ENCODE measurements at regions not wholly inside any gene's neighbourhood (a gene's known extent, or its start where the extent isn't known, plus 50 kb on each side); places are given as distances from the start of the nearest gene placed in this dataset.

DNA sequence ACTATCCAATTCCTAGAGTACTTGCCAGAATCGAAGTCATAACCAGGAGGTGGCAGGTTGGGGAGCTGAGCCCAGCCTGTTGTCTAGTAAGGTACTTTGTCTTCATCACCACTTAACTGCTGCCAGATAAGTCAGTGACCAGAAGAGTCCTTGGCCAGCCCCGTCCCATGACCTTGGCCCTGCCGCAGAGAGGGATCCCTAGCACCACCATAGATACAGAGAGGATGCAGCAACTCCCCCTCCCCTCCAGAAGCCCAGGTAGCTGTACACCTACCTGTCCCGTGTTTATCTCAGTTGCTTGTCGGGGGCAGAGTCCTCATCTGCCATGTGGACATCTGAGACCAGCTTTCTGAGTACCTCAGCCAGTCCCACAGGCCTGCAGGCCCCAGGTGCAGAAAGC lies 153.6 kb upstream of the TP63 start:
- Histone ChIP-seq H3K9ac (ENCODE audit: low read depth, low read length) (no peak overlapping the region), H3K27me3 (ENCODE audit: insufficient read depth, low read length) (no peaks in the 10 kb centered on the region), H3K4me1 (ENCODE audit: insufficient read depth, low read length) (no peaks in the 10 kb centered on the region), H3K27ac (ENCODE audit: low read depth, low read length) (no peak overlapping the region), H3K9me3 (ENCODE audit: insufficient read depth, low read depth, low read length) (no peaks in the 10 kb centered on the region), H3K36me3 (ENCODE audit: insufficient read depth, low read length) (no peaks in the 10 kb centered on the region), H3K4me3 (ENCODE audit: low read length) (no peak overlapping the region)
- 96% methylated on average over 5 of the region's 5 CpGs for WGBS

- Histone ChIP-seq H3K9ac (ENCODE audit: low read depth, low read length) (no peak overlapping the region), H3K4me3 (ENCODE audit: low read length) (no peak overlapping the region), H3K27me3 (ENCODE audit: insufficient read depth, low read length) (no peaks in the 10 kb centered on the region), H3K4me1 (ENCODE audit: insufficient read depth, low read length) (no peaks in the 10 kb centered on the region; the same call in 1 of the 2 replicates), H3K27ac (ENCODE audit: low read depth, low read length) (no peak overlapping the region), H3K36me3 (ENCODE audit: insufficient read depth, low read length) (no peaks in the 10 kb centered on the region), H3K9me3 (ENCODE audit: insufficient read depth, low read depth, low read length) (no peaks in the 10 kb centered on the region)
- no CpG with 5 or more reads among the region's 2 CpGs for WGBS
Measured at GRCh38 chr3:189486556-189486955, 144.6 kb upstream of the TP63 start.

DNA sequence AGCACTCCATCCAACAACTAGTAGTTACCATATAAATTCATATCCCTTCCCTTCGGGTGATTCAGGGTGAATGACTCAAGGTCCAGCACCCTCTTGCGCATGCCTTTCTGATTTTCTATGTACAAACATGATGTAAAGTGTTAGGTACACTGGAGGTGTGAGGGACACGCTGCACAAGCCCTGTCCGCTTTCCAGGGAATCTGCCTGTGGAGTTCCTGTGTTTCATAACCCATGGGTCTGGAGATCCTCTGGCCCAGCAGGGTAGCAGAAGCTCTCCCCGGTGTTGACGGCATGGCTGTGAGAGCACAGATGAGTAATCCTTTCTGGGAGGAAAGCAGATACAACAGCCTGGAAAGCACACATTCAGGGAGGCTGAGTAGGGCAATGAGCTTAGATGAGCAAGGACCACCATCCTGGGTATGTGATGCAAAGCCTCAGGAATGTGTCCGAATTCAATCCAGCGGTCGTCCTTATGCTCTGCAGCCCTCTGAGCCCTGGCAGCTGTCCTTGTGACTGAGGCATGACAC lies 142.9 kb upstream of the TP63 start:
- Histone ChIP-seq H3K27me3 (ENCODE audit: insufficient read depth, low read length) (no peaks in the 10 kb centered on the region), H3K36me3 (ENCODE audit: insufficient read depth, low read length) (no peaks in the 10 kb centered on the region), H3K9me3 (ENCODE audit: insufficient read depth, low read depth, low read length) (no peaks in the 10 kb centered on the region), H3K27ac (ENCODE audit: low read depth, low read length) (no peak overlapping the region), H3K4me1 (ENCODE audit: insufficient read depth, low read length) (no peaks in the 10 kb centered on the region; the same call in 1 of the 2 replicates), H3K9ac (ENCODE audit: low read depth, low read length) (no peak overlapping the region), H3K4me3 (ENCODE audit: low read length) (no peak overlapping the region)
- WGBS = 75% methylated on average over 9 of the region's 9 CpGs

DNA sequence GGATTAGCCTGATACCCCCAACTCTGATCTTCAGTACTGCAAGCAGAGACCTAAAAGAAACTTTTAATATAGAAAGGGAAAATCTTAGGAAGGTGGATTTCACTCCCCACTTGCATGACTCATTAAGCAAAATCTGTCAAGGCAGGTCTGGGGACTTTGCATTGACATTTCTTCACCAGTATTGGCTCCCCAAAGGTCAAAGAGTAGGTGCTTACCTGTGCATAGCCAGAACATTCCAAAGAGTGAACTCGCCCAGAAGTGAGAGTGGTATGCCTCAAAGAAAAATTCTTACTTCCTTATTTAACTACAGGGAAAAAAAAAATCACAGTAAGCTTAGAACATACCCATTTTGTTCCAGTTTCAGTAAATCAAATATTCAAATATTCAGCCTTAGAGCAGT lies 140.9 kb upstream of the TP63 start:
- H3K4me1 ChIP-seq (ENCODE audit: insufficient read depth, low read length) = no peaks in the 10 kb centered on the region; the same call in 1 of the 2 replicates
- H3K9me3 ChIP-seq (ENCODE audit: insufficient read depth, low read depth, low read length) = no peaks in the 10 kb centered on the region
- no peak overlapping the region for H3K4me3 ChIP-seq (ENCODE audit: low read length)
- no peaks in the 10 kb centered on the region for H3K36me3 ChIP-seq (ENCODE audit: insufficient read depth, low read length)
- no peak overlapping the region for H3K27ac ChIP-seq (ENCODE audit: low read depth, low read length)
- no peak overlapping the region for H3K9ac ChIP-seq (ENCODE audit: low read depth, low read length)
- no peaks in the 10 kb centered on the region for H3K27me3 ChIP-seq (ENCODE audit: insufficient read depth, low read length)
- 92% methylated on average over 1 of the region's 1 CpG for WGBS

DNA sequence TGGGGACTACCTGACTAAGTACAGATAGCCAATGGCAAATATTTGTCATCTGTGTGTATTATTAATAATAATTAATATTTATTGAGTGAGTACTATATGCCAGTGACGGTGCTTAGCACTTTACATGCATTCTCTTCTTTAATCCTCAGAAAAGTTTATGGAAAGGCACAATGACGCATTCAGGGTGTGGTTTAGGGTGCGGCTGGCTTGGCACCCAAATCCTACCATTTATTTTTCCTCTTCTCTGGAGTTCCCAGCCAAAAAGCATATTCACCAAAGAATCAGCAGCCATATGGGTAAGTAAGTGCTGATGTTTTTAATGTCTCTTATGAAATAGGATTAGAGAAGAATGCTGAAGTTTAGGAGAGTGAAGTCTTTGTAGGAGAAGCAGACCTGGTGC lies 140.4 kb upstream of the TP63 start:
- Histone ChIP-seq H3K9me3 (ENCODE audit: insufficient read depth, low read depth, low read length) (no peaks in the 10 kb centered on the region), H3K9ac (ENCODE audit: low read depth, low read length) (no peak overlapping the region), H3K27ac (ENCODE audit: low read depth, low read length) (no peak overlapping the region), H3K27me3 (ENCODE audit: insufficient read depth, low read length) (no peaks in the 10 kb centered on the region), H3K4me3 (ENCODE audit: low read length) (no peak overlapping the region), H3K4me1 (ENCODE audit: insufficient read depth, low read length) (no peaks in the 10 kb centered on the region; the same call in 1 of the 2 replicates), H3K36me3 (ENCODE audit: insufficient read depth, low read length) (no peaks in the 10 kb centered on the region)
- 50% methylated on average over 3 of the region's 3 CpGs for WGBS

- H3K4me3 ChIP-seq (ENCODE audit: low read length) = no peak overlapping the region
- H3K27me3 ChIP-seq (ENCODE audit: insufficient read depth, low read length) = no peaks in the 10 kb centered on the region
- no peak overlapping the region for H3K9ac ChIP-seq (ENCODE audit: low read depth, low read length)
- H3K4me1 ChIP-seq (ENCODE audit: insufficient read depth, low read length) = no peaks in the 10 kb centered on the region; the same call in 1 of the 2 replicates
- no peaks in the 10 kb centered on the region for H3K36me3 ChIP-seq (ENCODE audit: insufficient read depth, low read length)
- H3K9me3 ChIP-seq (ENCODE audit: insufficient read depth, low read depth, low read length) = no peaks in the 10 kb centered on the region
- WGBS = 93% methylated on average over 4 of the region's 4 CpGs
- no peak overlapping the region for H3K27ac ChIP-seq (ENCODE audit: low read depth, low read length)
Measured at GRCh38 chr3:189491831-189492230, 139.4 kb upstream of the TP63 start.

GRCh38 chr3:189493271-189493670 lies 137.9 kb upstream of the TP63 start:
- Histone ChIP-seq H3K27me3 (ENCODE audit: insufficient read depth, low read length) (no peaks in the 10 kb centered on the region), H3K27ac (ENCODE audit: low read depth, low read length) (no peak overlapping the region), H3K4me3 (ENCODE audit: low read length) (no peak overlapping the region), H3K9me3 (ENCODE audit: insufficient read depth, low read depth, low read length) (no peaks in the 10 kb centered on the region), H3K4me1 (ENCODE audit: insufficient read depth, low read length) (no peaks in the 10 kb centered on the region; the same call in 1 of the 2 replicates), H3K36me3 (ENCODE audit: insufficient read depth, low read length) (no peaks in the 10 kb centered on the region), H3K9ac (ENCODE audit: low read depth, low read length) (no peak overlapping the region)
- WGBS = 96% methylated on average over 3 of the region's 3 CpGs

DNA sequence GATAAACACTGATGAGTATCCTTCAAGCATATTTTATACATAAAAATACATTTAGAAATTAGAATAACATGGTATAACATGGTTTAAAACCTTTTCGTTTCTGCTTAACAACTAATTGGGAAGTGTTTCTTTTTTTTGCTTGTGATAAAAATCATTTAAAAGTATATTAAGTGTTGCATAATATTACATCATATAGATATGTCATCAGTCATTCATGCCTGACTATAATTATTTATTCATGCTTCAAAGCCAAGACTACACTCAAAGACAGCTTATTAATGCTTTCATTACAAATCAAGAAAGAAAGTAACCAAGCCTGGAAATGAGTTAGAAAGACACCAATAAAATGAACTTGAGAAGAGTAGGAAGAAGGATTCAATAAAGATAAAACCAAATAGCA lies 136.6 kb upstream of the TP63 start:
- Histone ChIP-seq H3K27me3 (ENCODE audit: insufficient read depth, low read length) (no peaks in the 10 kb centered on the region), H3K27ac (ENCODE audit: low read depth, low read length) (no peak overlapping the region), H3K9ac (ENCODE audit: low read depth, low read length) (no peak overlapping the region), H3K36me3 (ENCODE audit: insufficient read depth, low read length) (no peaks in the 10 kb centered on the region), H3K4me3 (ENCODE audit: low read length) (no peak overlapping the region), H3K9me3 (ENCODE audit: insufficient read depth, low read depth, low read length) (no peaks in the 10 kb centered on the region), H3K4me1 (ENCODE audit: insufficient read depth, low read length) (no peaks in the 10 kb centered on the region)
- no CpG with 5 or more reads among the region's 1 CpG for WGBS

DNA sequence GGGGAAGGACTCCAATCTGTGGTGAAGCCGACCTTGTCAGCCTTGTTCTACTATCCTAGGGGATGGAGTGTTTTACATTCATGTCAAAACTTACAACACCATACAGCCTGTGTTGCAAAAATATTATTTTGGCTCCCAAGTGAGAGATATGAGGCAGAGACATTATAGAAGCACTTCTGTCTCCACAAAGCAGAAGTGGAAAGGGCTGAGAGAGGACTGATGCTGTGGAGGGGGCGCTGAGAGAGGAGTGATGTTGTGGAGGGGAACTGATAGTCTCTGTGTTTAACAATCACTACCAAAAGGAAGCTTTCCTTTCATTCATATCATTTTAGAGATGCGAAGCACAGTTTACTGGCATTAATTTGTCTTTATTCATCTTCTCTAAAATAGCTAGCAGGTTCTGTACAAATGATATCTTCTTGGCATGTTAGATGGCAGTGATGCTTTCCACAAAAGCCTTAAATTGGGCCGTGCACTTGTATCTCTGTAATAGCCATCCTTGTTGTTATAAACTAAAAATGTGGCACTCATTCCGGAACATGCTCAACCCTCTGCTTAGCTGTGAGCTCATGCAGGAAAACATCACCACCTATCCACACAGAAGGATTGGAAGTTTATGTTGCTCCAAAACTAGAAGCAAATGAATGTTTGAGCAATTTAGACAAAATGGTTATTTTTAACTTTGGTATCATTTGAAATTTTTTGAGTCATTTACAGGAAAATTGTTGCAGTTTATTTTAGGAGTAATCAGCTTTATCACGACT lies 134.6 kb upstream of the TP63 start:
- Histone ChIP-seq H3K27me3 (ENCODE audit: insufficient read depth, low read length) (no peaks in the 10 kb centered on the region), H3K9ac (ENCODE audit: low read depth, low read length) (no peak overlapping the region), H3K36me3 (ENCODE audit: insufficient read depth, low read length) (no peaks in the 10 kb centered on the region), H3K27ac (ENCODE audit: low read depth, low read length) (no peak overlapping the region), H3K4me3 (ENCODE audit: low read length) (no peak overlapping the region), H3K4me1 (ENCODE audit: insufficient read depth, low read length) (no peaks in the 10 kb centered on the region), H3K9me3 (ENCODE audit: insufficient read depth, low read depth, low read length) (no peaks in the 10 kb centered on the region)
- WGBS = 94% methylated on average over 4 of the region's 6 CpGs

- Histone ChIP-seq H3K4me3 (ENCODE audit: low read length) (no peak overlapping the region), H3K27me3 (ENCODE audit: insufficient read depth, low read length) (no peaks in the 10 kb centered on the region), H3K27ac (ENCODE audit: low read depth, low read length) (no peak overlapping the region), H3K4me1 (ENCODE audit: insufficient read depth, low read length) (no peaks in the 10 kb centered on the region), H3K9ac (ENCODE audit: low read depth, low read length) (no peak overlapping the region), H3K9me3 (ENCODE audit: insufficient read depth, low read depth, low read length) (no peaks in the 10 kb centered on the region), H3K36me3 (ENCODE audit: insufficient read depth, low read length) (no peaks in the 10 kb centered on the region)
- 93% methylated on average over 4 of the region's 4 CpGs for WGBS
Measured at GRCh38 chr3:189498995-189499704, 132.0 kb upstream of the TP63 start.

DNA sequence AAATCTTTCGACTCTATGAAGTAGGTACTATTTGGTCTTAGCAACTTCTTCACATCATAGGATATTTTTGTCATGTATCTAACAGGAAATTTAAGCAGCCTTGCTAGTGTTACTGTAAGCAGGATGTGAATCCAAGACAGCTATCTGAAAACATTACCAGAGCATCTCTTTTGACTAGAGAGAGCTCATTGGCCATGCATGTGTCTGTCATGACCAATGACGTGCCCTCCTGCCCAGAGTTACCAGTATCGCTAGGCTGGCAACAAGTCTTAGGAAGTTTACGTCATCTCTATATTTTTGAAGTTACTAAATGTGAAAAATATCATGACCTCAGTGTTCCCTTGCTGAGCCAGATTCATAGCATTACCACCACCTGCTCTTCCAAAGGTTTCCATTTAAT lies 130.9 kb upstream of the TP63 start:
- 96% methylated on average over 3 of the region's 4 CpGs for WGBS
- Histone ChIP-seq H3K9ac (ENCODE audit: low read depth, low read length) (no peak overlapping the region), H3K36me3 (ENCODE audit: insufficient read depth, low read length) (no peaks in the 10 kb centered on the region), H3K27ac (ENCODE audit: low read depth, low read length) (no peak overlapping the region), H3K4me3 (ENCODE audit: low read length) (no peak overlapping the region), H3K4me1 (ENCODE audit: insufficient read depth, low read length) (no peaks in the 10 kb centered on the region), H3K27me3 (ENCODE audit: insufficient read depth, low read length) (no peaks in the 10 kb centered on the region), H3K9me3 (ENCODE audit: insufficient read depth, low read depth, low read length) (no peaks in the 10 kb centered on the region)

Data from HUES64 (cell line).